Transverse colon (tissue), 4 donors: ENCODE measurements at regions not wholly inside any gene's neighbourhood (a gene's known extent, or its start where the extent isn't known, plus 50 kb on each side); places are given as distances from the start of the nearest gene placed in this dataset.

Source experiments
- DNase-seq: peaks from one replicate; pipeline ENCODE4 v3.0.0-alpha.2; 2019
- H3K27ac ChIP-seq, 4 donors: fragments of 200-600 bp; sonication (generic); 2 replicates each; pipeline ENCODE4 v1.5.1; 2016 to 2018; ENCODE audit warnings: inconsistent platforms in 4 of 4
- H3K27me3 ChIP-seq: fragments of 200-600 bp; sonication (generic); 2 replicates; pipeline ENCODE4 v1.5.1; 2017; ENCODE audit warnings: inconsistent platforms
- H3K36me3 ChIP-seq, 4 donors: fragments of 200-600 bp; sonication (generic); 2 replicates each; pipeline ENCODE4 v1.5.1; 2017 to 2019; ENCODE audit warnings: inconsistent platforms in 4 of 4
- H3K4me1 ChIP-seq, 4 donors: fragments of 200-600 bp; sonication (generic); 2 replicates each; pipeline ENCODE4 v1.5.1; 2017 to 2020; ENCODE audit warnings: inconsistent platforms in 4 of 4
- H3K4me3 ChIP-seq, 4 donors: fragments of 200-600 bp; sonication (generic); 1 replicate in 1 of 4; 2 replicates in 3 of 4; pipeline versions ENCODE4 v1.5.1 to v1.6.1; 2017 to 2019; ENCODE audit warnings: inconsistent platforms in 4 of 4
- H3K9me3 ChIP-seq, 2 donors: fragments of 200-600 bp; sonication (generic); 2 replicates each; pipeline ENCODE4 v1.5.1; 2017 to 2019; ENCODE audit warnings: inconsistent platforms in 2 of 2
- CTCF ChIP-seq, 5 experiments: fragments of 200-600 bp in 3 of 5; fragments of 450-650 bp in 2 of 5; sonication (generic) in 3 of 5; IDR thresholded peaks; 1 replicate in 2 of 5; 2 replicates in 3 of 5; pipeline ENCODE4 v1.5.1; 2016 to 2017; ENCODE audit warnings: antibody characterized with exemption in 5 of 5, inconsistent platforms in 3 of 5, mild to moderate bottlenecking in 2 of 5, moderate library complexity in 1 of 5
- EP300 ChIP-seq: sonication (generic); formaldehyde crosslinking; IDR thresholded peaks from one replicate; pipeline ENCODE4 v1.6.1; 2017; ENCODE audit warnings: antibody characterized with exemption, low read depth
- POLR2A ChIP-seq: fragments of 450-650 bp; IDR thresholded peaks from one replicate; pipeline ENCODE4 v1.6.1; 2016; ENCODE audit warnings: antibody characterized with exemption, mild to moderate bottlenecking, moderate library complexity
- POLR2AphosphoS5 ChIP-seq, 3 donors: sonication (generic); formaldehyde crosslinking; IDR thresholded peaks; one replicate each; pipeline ENCODE4 v1.6.1; 2016; ENCODE audit warnings: antibody characterized with exemption in 3 of 3
- WGBS, 2 donors: methylation state at CpG; one replicate each; pipeline ENCODE4 v1.1.5; 2018; ENCODE audit warnings: low coverage in 1 of 2; 5-methylcytosine and 5-hydroxymethylcytosine counted together
- in situ Hi-C, 4 donors: fragments of 200-750 bp; cut with MboI; loops; one replicate each; pipeline versions ENCODE4 v1.15.0 to v1.15.1; 2017; ENCODE audit warnings: low sequenced_read_pairs in 3 of 4, low pct_ligation_motif_present in 1 of 4, low pct_unique_long_range_greater_than_20kb in 1 of 4
- intact Hi-C: fragments of 100-400 bp; cut with DNase I; formaldehyde crosslinking; loops from one replicate; pipeline ENCODE4 v1.15.1; 2023; ENCODE audit warnings: low total_unique reads

DNA sequence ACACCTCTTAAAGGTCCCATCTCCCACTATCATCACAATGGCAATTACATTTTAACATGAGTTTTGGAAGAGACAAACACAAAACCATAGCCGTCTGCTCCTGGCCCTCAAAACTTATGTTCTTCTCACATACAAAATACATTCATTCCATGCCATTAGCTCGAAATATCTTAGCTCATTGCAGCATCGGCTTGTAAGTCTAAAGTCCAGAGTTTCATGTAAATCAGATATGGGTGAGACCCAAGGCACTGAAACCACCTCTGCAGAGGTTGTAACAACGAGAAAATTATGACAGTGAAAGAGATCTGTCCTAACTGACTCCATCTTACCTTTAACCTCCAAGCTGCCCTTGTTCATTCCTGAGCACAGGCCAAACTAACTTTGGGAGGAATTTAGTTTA, 635.0 kb upstream of the SPRY2 start:
- H3K4me3 ChIP-seq: no peak overlapping the region
- TF ChIP-seq CTCF (IDR thresholded peaks at IDR 0.05): no peak
- no peak for TF ChIP-seq EP300
- WGBS, 2 donors: 46 to 53% methylated on average over 4 of the region's 4 CpGs
- no peaks in the 10 kb centered on the region for H3K27me3 ChIP-seq
- no peaks in the 10 kb centered on the region for H3K36me3 ChIP-seq
- H3K9me3 ChIP-seq: no peaks in the 10 kb centered on the region
- no peak overlapping the region for H3K27ac ChIP-seq
- in situ Hi-C loops (no loop called here), intact Hi-C loops (no loop called here)
- no peaks in the 10 kb centered on the region for H3K4me1 ChIP-seq
- DNase-seq: no peak

DNA sequence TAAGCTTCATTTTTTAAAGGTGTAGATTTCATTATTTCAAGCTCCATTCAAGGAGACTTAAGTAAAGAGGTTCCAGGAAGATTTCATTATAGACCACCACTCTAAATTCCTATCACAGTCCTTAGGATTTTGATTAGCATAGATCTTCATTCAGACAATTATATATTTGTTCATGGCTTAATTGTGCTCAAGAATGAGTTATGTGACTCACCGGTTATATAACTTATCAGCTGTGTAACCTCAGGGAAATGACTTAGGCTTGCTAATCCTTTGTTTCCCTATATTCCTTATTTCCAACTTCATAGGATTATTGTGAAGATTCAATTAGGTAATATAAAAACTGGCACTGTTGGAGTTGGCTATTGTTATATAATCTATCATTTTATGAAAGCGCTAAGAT, 632.8 kb upstream of the SPRY2 start:
- intact Hi-C loops: no loop called here
- Histone ChIP-seq H3K4me3 (no peak overlapping the region), H3K4me1 (no peaks in the 10 kb centered on the region), H3K9me3 (no peaks in the 10 kb centered on the region), H3K36me3 (no peaks in the 10 kb centered on the region), H3K27me3 (no peaks in the 10 kb centered on the region), H3K27ac (no peak overlapping the region)
- 85 to 89% methylated on average over 2 of the region's 2 CpGs for WGBS, 2 donors
- in situ Hi-C loops: no loop called here
- TF ChIP-seq POLR2AphosphoS5 (IDR thresholded peaks at IDR 0.05) (no peak), CTCF (IDR thresholded peaks at IDR 0.05) (no peak), POLR2A (no peak), EP300 (no peak)
- no peak for DNase-seq

- no peaks in the 10 kb centered on the region for H3K4me1 ChIP-seq
- no peak overlapping the region for H3K27ac ChIP-seq
- no peaks in the 10 kb centered on the region for H3K36me3 ChIP-seq
- in situ Hi-C loops (no loop called here), intact Hi-C loops (no loop called here)
- no peak overlapping the region for H3K4me3 ChIP-seq
- no peaks in the 10 kb centered on the region for H3K9me3 ChIP-seq
- no peaks in the 10 kb centered on the region for H3K27me3 ChIP-seq
- DNase-seq: no peak
- WGBS, 2 donors: 83 to 89% methylated on average over 2 of the region's 2 CpGs
- TF ChIP-seq CTCF (IDR thresholded peaks at IDR 0.05) (no peak), POLR2A (no peak), POLR2AphosphoS5 (IDR thresholded peaks at IDR 0.05) (no peak), EP300 (no peak)
Observed at GRCh38 chr13:80972857-80973478, 632.0 kb upstream of the SPRY2 start.

DNA sequence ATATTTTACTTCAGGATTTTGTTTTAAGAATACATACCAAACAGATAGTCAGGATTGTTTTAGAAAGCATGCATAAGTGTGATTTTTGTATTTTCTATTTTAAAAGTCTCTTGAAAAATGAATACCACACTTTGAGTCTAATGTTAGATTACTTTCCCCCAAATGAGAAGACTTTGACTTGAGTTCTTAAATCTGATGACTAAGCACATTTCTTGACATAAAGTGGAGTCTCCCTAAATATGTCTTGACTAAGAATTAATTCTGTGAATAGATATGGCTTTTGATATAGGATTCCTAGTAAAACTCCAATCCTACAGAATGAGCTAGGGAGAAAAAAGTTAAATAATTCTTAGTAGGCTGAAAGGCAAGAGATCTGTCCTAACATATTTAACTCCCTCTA, 624.2 kb upstream of the SPRY2 start:
- Histone ChIP-seq H3K4me1 (no peaks in the 10 kb centered on the region), H3K27me3 (no peaks in the 10 kb centered on the region), H3K9me3 (no peaks in the 10 kb centered on the region), H3K36me3 (no peaks in the 10 kb centered on the region), H3K27ac (no peak overlapping the region), H3K4me3 (no peak overlapping the region)
- intact Hi-C loops (no loop called here), in situ Hi-C loops (no loop called here)
- no peak for TF ChIP-seq POLR2A
- no peak for TF ChIP-seq EP300
- no peak for TF ChIP-seq CTCF (IDR thresholded peaks at IDR 0.05)
- no peak for TF ChIP-seq POLR2AphosphoS5 (IDR thresholded peaks at IDR 0.05)
- no peak for DNase-seq
